Activated T-helper 2 cell treated with anti-CD3 and anti-CD28 coated beads, Interferon-gamma antibody, Interleukin-2, Interleukin-4, amounts not matched to agents 10 μg/mL and 5 μg/mL and 100 μg/mL, durations not matched to agents 14 hours and 24 hours and 36 hours (primary cell): ENCODE measurements at regions not wholly inside any gene's neighbourhood (a gene's known extent, or its start where the extent isn't known, plus 50 kb on each side); places are given as distances from the start of the nearest gene placed in this dataset.

Experiments used
- DNase-seq: peaks from one replicate; pipeline ENCODE4 v3.0.0; 2021; ENCODE audit warnings: low spot score
- H3K27ac Mint-ChIP-seq: one replicate; pipeline ENCODE4 v1.8.0; 2021; ENCODE audit warnings: mixed read lengths
- H3K27me3 Mint-ChIP-seq: one replicate; pipeline ENCODE4 v1.8.0; 2021; ENCODE audit warnings: low read depth, mixed read lengths
- H3K36me3 Mint-ChIP-seq: one replicate; pipeline ENCODE4 v1.8.0; 2021; ENCODE audit warnings: low read depth, mixed read lengths
- H3K4me1 Mint-ChIP-seq: one replicate; pipeline ENCODE4 v1.8.0; 2021; ENCODE audit warnings: low read depth, mixed read lengths
- H3K4me3 Mint-ChIP-seq: one replicate; pipeline ENCODE4 v1.8.0; 2021; ENCODE audit warnings: low read depth, mild to moderate bottlenecking, moderate library complexity, mixed read lengths
- H3K9me3 Mint-ChIP-seq: one replicate; pipeline ENCODE4 v1.8.0; 2021; ENCODE audit warnings: mixed read lengths
- intact Hi-C: fragments of 100-400 bp; cut with micrococcal nuclease; formaldehyde crosslinking; loops from one replicate; pipeline ENCODE4 v1.15.1; 2023

- H3K27me3 Mint-ChIP-seq: no peaks in the 10 kb centered on the region
- no peak overlapping the region for H3K4me3 Mint-ChIP-seq
- no peak for DNase-seq
- no peaks in the 10 kb centered on the region for H3K36me3 Mint-ChIP-seq
- intact Hi-C loops: no loop called here
- no peaks in the 10 kb centered on the region for H3K4me1 Mint-ChIP-seq
- no peak overlapping the region for H3K27ac Mint-ChIP-seq
- H3K9me3 Mint-ChIP-seq: peaks cover 10% of the 10 kb centered on the region
These were observed 835.8 kb upstream of the FLRT2 start for GRCh38 chr14:84694161-84694560.

DNA sequence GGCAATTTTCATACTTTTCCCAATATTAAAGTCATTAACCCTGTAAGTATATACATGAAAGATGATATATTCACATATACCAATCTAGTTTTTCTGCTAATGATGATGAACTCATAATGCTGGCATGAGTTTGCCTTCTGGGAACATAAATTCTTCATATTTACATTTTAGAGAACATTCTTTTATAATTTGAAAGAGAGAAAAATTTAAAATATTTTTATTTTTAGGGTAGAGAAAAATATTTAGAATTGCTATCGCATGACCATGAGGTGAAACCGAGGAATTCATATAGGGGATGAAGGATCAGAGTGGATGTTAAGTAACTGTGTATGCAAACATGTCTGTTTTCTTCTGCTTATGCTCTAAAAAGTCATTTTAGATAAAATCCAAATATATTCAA lies 825.3 kb upstream of the FLRT2 start:
- Mint-ChIP-seq H3K27me3 (no peaks in the 10 kb centered on the region), H3K27ac (no peak overlapping the region), H3K4me1 (no peaks in the 10 kb centered on the region), H3K9me3 (peaks cover 30% of the 10 kb centered on the region), H3K4me3 (no peak overlapping the region), H3K36me3 (no peaks in the 10 kb centered on the region)
- DNase-seq: no peak
- intact Hi-C loops: no loop called here

GRCh38 chr14:84707830-84708229 lies 822.1 kb upstream of the FLRT2 start:
- no peak overlapping the region for H3K27ac Mint-ChIP-seq
- no peaks in the 10 kb centered on the region for H3K4me1 Mint-ChIP-seq
- H3K36me3 Mint-ChIP-seq: no peaks in the 10 kb centered on the region
- H3K4me3 Mint-ChIP-seq: no peak overlapping the region
- H3K9me3 Mint-ChIP-seq: peaks cover 41% of the 10 kb centered on the region
- DNase-seq: no peak
- H3K27me3 Mint-ChIP-seq: no peaks in the 10 kb centered on the region
- intact Hi-C loops: no loop called here

GRCh38 chr14:84708865-84709264 lies 821.1 kb upstream of the FLRT2 start:
- Mint-ChIP-seq H3K36me3 (no peaks in the 10 kb centered on the region), H3K4me3 (no peak overlapping the region), H3K27ac (no peak overlapping the region), H3K4me1 (no peaks in the 10 kb centered on the region), H3K27me3 (no peaks in the 10 kb centered on the region), H3K9me3 (peaks cover 41% of the 10 kb centered on the region)
- no peak for DNase-seq
- intact Hi-C loops: no loop called here

GRCh38 chr14:84726471-84726870 lies 803.5 kb upstream of the FLRT2 start:
- no peaks in the 10 kb centered on the region for H3K36me3 Mint-ChIP-seq
- H3K27ac Mint-ChIP-seq: no peak overlapping the region
- no peaks in the 10 kb centered on the region for H3K27me3 Mint-ChIP-seq
- no peak for DNase-seq
- intact Hi-C loops: no loop called here
- H3K4me1 Mint-ChIP-seq: no peaks in the 10 kb centered on the region
- no peak overlapping the region for H3K4me3 Mint-ChIP-seq
- H3K9me3 Mint-ChIP-seq: peaks cover 31% of the 10 kb centered on the region

GRCh38 chr14:84749191-84749955 lies 780.6 kb upstream of the FLRT2 start:
- Mint-ChIP-seq H3K9me3 (peaks cover 15% of the 10 kb centered on the region), H3K36me3 (no peaks in the 10 kb centered on the region), H3K27me3 (no peaks in the 10 kb centered on the region), H3K4me3 (no peak overlapping the region), H3K4me1 (no peaks in the 10 kb centered on the region), H3K27ac (no peak overlapping the region)
- no peak for DNase-seq
- intact Hi-C loops: no loop called here

- no peak for DNase-seq
- Mint-ChIP-seq H3K36me3 (no peaks in the 10 kb centered on the region), H3K27ac (no peak overlapping the region), H3K27me3 (no peaks in the 10 kb centered on the region), H3K9me3 (peaks cover 12% of the 10 kb centered on the region), H3K4me1 (no peaks in the 10 kb centered on the region), H3K4me3 (no peak overlapping the region)
- intact Hi-C loops: no loop called here
These were observed 779.7 kb upstream of the FLRT2 start for GRCh38 chr14:84750284-84750683.

- H3K36me3 Mint-ChIP-seq: no peaks in the 10 kb centered on the region
- no peak overlapping the region for H3K4me3 Mint-ChIP-seq
- no peak for DNase-seq
- H3K4me1 Mint-ChIP-seq: no peaks in the 10 kb centered on the region
- intact Hi-C loops: no loop called here
- no peak overlapping the region for H3K27ac Mint-ChIP-seq
- H3K27me3 Mint-ChIP-seq: no peaks in the 10 kb centered on the region
- H3K9me3 Mint-ChIP-seq: peaks cover 19% of the 10 kb centered on the region
These were observed 779.0 kb upstream of the FLRT2 start for GRCh38 chr14:84750763-84751554.

DNA sequence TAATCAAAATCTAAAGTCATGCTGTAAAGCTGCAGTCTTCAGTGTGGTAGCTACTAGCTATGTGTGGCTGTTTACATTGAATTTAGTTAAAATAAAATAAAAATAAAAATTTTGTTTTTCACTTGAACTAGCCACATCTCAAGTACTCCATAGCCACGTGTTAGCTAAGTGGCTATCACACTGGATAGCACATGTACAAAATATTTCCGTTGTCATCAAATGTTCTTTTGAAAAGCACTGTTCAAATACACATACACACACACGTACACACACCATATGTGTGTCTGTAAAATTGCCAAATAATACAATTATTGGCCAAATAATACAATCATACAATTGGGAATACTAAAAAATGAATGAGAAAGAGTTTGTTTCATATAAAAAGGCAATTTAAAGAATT lies 778.2 kb upstream of the FLRT2 start:
- Mint-ChIP-seq H3K27ac (no peak overlapping the region), H3K4me1 (no peaks in the 10 kb centered on the region), H3K27me3 (no peaks in the 10 kb centered on the region), H3K36me3 (no peaks in the 10 kb centered on the region), H3K9me3 (peaks cover 22% of the 10 kb centered on the region), H3K4me3 (no peak overlapping the region)
- intact Hi-C loops: no loop called here
- DNase-seq: no peak

DNA sequence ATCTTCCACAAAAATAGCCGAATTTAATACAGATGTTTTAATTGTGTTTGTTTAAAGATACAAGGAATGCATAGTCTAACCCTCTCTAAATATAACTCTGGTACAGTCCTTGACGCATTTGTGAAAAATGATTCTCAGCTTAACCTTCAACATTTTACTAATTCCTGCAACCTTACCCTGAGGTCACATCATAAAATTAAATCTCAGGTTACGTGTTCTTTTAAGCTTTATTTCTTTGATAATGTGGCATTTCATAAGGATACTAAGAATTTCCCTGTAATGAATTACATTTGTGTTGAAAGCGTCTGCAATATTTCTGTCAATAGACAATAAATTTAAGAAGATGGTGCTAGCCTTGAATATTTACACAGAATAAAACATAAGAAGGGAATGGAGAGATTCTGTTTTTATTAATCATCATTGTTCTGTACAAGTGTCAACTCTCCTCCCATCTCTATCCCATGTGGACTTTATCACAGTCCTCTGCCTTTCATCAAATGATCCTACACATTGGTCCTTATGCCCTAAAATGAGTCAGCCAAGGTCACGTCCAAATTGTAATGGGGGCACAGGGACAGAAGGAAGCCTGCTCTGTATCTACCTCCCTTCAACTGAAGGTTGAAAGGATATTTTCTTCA lies 769.3 kb upstream of the FLRT2 start:
- H3K4me1 Mint-ChIP-seq: no peaks in the 10 kb centered on the region
- peaks cover 35% of the 10 kb centered on the region for H3K9me3 Mint-ChIP-seq
- intact Hi-C loops: no loop called here
- H3K4me3 Mint-ChIP-seq: no peak overlapping the region
- no peak for DNase-seq
- no peaks in the 10 kb centered on the region for H3K27me3 Mint-ChIP-seq
- H3K27ac Mint-ChIP-seq: no peak overlapping the region
- no peaks in the 10 kb centered on the region for H3K36me3 Mint-ChIP-seq

- intact Hi-C loops: no loop called here
- no peak for DNase-seq
- Mint-ChIP-seq H3K4me3 (no peak overlapping the region), H3K27me3 (no peaks in the 10 kb centered on the region), H3K27ac (no peak overlapping the region), H3K9me3 (peaks cover 36% of the 10 kb centered on the region), H3K4me1 (no peaks in the 10 kb centered on the region), H3K36me3 (no peaks in the 10 kb centered on the region)
These were observed 762.5 kb upstream of the FLRT2 start for GRCh38 chr14:84767434-84767833.

GRCh38 chr14:84770030-84770429 lies 759.9 kb upstream of the FLRT2 start:
- H3K4me3 Mint-ChIP-seq: no peak overlapping the region
- no peaks in the 10 kb centered on the region for H3K4me1 Mint-ChIP-seq
- DNase-seq: no peak
- no peaks in the 10 kb centered on the region for H3K36me3 Mint-ChIP-seq
- H3K27me3 Mint-ChIP-seq: no peaks in the 10 kb centered on the region
- H3K27ac Mint-ChIP-seq: no peak overlapping the region
- intact Hi-C loops: no loop called here
- peaks cover 44% of the 10 kb centered on the region for H3K9me3 Mint-ChIP-seq

DNA sequence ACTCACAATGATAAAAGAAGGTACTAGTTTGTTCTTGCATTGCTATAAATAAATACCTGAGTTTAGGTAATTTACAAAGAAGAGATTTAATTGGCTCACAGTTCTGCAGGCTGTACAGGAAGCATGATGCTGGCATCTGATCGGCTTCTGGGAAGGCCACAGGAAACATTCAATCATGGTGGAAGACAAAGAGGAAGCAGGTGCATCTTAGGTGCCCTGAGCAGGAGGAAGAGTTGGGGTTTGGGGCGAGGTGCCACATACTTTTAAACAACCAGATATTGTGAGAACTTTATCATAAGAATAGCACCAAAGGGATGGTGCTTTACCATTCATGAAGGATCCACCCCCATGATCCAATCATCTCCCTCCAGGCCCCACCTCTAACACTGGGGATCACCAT lies 752.6 kb upstream of the FLRT2 start:
- DNase-seq: no peak
- Mint-ChIP-seq H3K27me3 (no peaks in the 10 kb centered on the region), H3K4me3 (no peak overlapping the region), H3K27ac (no peak overlapping the region), H3K9me3 (peaks cover 40% of the 10 kb centered on the region), H3K36me3 (no peaks in the 10 kb centered on the region), H3K4me1 (no peaks in the 10 kb centered on the region)
- intact Hi-C loops: no loop called here
